ENCODE measurements at regions not wholly inside any gene's neighbourhood (a gene's known extent, or its start where the extent isn't known, plus 50 kb on each side); places are given as distances from the start of the nearest gene placed in this dataset.

DNA sequence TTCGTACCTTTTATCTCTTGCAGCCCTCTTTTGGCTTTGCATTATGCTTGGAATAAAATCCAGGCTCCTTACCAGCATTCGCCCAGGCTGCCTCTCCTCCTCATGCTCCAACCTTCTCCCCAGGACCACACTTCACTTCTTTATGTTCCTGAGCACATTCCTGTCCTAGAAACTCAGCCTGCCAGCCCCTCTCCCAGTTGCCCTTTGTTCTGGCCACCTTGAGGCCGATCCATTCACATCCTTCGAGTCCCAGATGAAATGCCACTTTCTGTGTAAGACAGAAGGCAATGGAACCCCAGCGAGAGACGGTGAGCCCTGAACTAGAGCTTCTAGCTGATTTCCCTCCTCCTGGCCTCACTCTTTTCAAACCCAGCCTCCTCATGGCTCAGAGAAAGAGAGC is 73.0 kb upstream of the NTM start:
- no peak overlapping the region for H3K4me3 ChIP-seq (ENCODE audit: low read depth, low read length)
- TF ChIP-seq, protein P1, sequence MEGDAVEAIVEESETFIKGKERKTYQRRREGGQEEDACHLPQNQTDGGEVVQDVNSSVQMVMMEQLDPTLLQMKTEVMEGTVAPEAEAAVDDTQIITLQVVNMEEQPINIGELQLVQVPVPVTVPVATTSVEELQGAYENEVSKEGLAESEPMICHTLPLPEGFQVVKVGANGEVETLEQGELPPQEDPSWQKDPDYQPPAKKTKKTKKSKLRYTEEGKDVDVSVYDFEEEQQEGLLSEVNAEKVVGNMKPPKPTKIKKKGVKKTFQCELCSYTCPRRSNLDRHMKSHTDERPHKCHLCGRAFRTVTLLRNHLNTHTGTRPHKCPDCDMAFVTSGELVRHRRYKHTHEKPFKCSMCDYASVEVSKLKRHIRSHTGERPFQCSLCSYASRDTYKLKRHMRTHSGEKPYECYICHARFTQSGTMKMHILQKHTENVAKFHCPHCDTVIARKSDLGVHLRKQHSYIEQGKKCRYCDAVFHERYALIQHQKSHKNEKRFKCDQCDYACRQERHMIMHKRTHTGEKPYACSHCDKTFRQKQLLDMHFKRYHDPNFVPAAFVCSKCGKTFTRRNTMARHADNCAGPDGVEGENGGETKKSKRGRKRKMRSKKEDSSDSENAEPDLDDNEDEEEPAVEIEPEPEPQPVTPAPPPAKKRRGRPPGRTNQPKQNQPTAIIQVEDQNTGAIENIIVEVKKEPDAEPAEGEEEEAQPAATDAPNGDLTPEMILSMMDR (IDR thresholded peaks at IDR 0.05; ENCODE audit: insufficient read depth, low read length), result no peak
- DNase-seq (ENCODE audit: low read depth), result no peak

DNA sequence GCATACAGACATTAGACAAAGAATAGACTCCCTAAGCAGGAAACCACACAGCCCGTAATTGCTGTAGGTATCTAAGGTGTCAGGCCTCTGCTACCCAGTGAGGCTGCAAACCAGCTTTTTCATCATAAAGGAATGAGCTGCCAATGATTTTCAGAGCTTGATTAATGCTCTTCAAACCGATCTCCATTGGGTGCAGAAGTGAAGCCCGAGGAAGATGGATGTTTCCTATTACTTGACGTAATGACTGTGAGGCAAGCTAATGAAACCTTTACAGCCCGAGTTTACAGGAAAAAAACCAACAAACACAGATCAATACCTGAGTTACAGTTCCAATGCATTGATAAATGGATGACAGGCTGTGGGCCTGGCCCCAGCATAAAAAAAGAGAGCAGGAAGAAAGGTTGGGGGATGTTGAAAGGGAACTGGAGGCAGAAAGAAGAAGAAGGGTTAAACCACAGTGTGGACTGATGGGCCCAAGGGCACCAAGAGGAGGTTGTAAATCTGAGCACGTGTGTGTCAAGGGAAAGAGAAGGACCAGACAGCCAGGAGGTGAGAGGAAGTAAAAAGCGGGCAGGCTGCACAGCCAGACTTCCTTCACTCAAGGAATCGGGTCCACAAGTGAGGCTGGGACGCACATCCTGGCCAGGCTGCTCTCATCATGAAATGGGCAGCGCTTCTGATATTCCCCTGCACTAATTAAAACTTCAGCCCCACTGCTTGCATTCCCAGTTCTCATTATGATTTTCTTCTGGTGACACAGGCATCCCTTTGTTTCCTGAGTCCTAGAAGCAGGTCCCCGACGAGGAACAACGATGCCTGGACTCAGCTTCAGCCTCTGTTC is 70.6 kb upstream of the NTM start:
- DNase-seq (ENCODE audit: low read depth), result no peak
- H3K4me3 ChIP-seq (ENCODE audit: low read depth, low read length), result no peak overlapping the region
- TF ChIP-seq, protein P1 (IDR thresholded peaks at IDR 0.05; ENCODE audit: insufficient read depth, low read length), result no peak

DNA sequence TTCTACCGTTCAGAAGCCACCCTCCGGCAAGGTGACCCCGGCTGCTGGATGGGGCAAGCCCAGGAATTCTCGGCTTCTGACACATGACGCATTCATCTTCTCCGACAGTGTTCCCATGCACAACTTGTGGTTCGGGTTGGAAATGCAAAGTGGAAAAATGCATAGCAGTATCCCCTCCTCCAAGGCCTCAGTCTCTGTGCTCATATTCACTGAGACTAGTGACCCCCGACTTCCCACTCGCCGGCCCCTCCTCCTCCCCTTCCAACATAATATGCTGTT is 70.0 kb upstream of the NTM start:
- no peak for DNase-seq (ENCODE audit: low read depth)

DNA sequence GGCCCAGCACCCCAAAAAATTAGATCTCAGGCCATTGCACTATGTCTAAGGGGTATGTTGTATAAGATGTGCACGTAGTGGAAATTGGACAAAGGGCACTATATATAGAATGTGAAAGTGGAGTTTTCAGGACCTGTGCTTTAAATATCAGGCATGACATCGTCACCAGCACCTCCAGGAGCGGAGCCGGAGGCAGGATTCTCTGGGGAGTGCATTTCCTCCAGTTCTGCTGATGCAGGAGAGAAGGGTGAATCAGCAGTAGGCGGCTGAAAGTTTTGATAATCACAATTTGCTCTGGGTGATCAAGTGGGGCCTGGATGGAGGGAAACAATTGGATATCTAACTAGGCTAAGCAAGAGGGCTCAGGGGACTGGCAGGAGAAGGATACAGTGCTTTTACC is 69.1 kb upstream of the NTM start:
- no peak for DNase-seq (ENCODE audit: low read depth)
- H3K4me3 ChIP-seq (ENCODE audit: low read depth, low read length), result no peak overlapping the region
- TF ChIP-seq, protein P1 (IDR thresholded peaks at IDR 0.05; ENCODE audit: insufficient read depth, low read length), result no peak

More for the DNA sequence above, 70.0 kb upstream of the NTM start:
- TF ChIP-seq, protein P1 (IDR thresholded peaks at IDR 0.05; ENCODE audit: insufficient read depth, low read length), result no peak
- no peak overlapping the region for H3K4me3 ChIP-seq (ENCODE audit: low read depth, low read length)

DNA sequence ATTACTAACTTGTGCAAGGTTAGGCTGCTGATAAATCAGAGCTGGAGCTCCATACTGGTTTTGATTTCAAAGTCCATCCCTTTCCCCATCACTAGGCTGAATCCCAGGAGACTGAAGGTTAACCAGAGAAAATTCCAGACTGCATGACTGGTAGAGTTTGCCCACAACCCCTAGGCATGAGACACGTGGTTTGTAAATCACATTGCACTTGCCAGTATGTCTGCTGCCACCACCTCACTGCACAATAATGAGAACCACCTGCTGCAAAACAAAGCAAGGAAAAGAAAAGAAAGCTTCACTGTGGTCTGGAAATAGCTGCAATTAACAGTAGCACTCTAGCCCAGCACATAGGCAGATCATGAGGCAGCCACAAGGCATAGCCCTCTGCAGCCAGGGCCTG is 67.6 kb upstream of the NTM start:
- DNase-seq (ENCODE audit: low read depth), result peak; percentile 63
- TF ChIP-seq, protein P1 (IDR thresholded peaks at IDR 0.05; ENCODE audit: insufficient read depth, low read length), result no peak
- H3K4me3 ChIP-seq (ENCODE audit: low read depth, low read length), result no peak overlapping the region

DNA sequence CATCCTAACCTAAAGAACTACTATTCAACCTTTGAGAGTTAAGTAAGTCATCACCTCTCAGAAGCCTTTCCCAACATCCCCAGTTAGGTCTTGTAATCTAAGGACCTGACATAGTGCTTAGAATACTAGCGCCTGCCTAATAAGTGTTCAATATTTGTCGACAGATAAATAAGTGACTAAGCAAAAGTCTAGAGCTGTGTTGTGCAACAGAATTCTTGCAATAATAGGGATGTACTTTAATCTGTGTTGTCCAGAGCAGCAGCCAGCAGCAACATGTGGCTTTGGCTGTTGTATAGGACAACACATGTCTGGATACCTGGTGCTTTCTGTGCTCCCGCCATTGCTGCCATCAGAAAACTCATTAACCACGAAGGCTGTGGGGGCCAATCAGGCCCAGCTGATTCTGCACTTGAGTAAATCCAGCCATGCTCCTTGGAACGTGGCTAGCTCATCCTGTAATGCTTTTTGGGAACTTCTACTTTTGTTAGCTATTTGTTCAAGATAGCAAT is 66.8 kb upstream of the NTM start:
- TF ChIP-seq, protein P1 (IDR thresholded peaks at IDR 0.05; ENCODE audit: insufficient read depth, low read length), result no peak
- DNase-seq (ENCODE audit: low read depth), result no peak
- no peak overlapping the region for H3K4me3 ChIP-seq (ENCODE audit: low read depth, low read length)

DNA sequence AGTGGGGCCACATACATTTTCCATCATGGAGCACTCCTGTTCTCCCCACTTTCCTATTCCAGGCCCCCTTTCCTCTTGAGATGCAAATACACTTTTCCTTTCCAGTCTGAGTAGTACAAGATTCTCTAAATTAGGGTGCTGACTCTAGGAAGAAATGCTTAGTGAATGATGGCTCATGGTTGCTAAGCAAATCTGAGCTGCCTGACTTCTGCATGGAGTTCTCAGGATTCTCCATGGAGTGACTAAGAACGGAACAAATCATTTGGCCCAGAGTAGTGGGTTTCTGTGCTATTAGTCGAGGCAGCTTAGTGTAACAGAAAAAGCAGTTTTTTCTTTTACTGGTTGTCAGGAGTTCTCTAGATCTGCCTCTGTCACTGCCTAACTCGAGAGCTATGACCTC is 65.4 kb upstream of the NTM start:
- peak; percentile 44 for DNase-seq (ENCODE audit: low read depth)
- H3K4me3 ChIP-seq (ENCODE audit: low read depth, low read length), result no peak overlapping the region
- TF ChIP-seq, protein P1 (IDR thresholded peaks at IDR 0.05; ENCODE audit: insufficient read depth, low read length), result no peak
